ENCODE measurements at regions not wholly inside any gene's neighbourhood (a gene's known extent, or its start where the extent isn't known, plus 50 kb on each side); places are given as distances from the start of the nearest gene placed in this dataset.

GRCh38 chr14:54170301-54170700 is 213.7 kb upstream of the BMP4 start:
- TF ChIP-seq CTCF (IDR thresholded peaks at IDR 0.05) (no peak), POLR2A (IDR thresholded peaks at IDR 0.05) (no peak)

Data from right lobe of liver (tissue), 4 donors.